HG03025 (cell line): ENCODE measurements at regions not wholly inside any gene's neighbourhood (a gene's known extent, or its start where the extent isn't known, plus 50 kb on each side); places are given as distances from the start of the nearest gene placed in this dataset.

Experiments used
- ATAC-seq: cut with Tn5 transposase; IDR thresholded peaks from one replicate; pipeline ENCODE4 v1.9.1; 2021; ENCODE audit warnings: mild to moderate bottlenecking, moderate library complexity; ENCODE audit not compliant: unreplicated experiment, low FRiP score

DNA sequence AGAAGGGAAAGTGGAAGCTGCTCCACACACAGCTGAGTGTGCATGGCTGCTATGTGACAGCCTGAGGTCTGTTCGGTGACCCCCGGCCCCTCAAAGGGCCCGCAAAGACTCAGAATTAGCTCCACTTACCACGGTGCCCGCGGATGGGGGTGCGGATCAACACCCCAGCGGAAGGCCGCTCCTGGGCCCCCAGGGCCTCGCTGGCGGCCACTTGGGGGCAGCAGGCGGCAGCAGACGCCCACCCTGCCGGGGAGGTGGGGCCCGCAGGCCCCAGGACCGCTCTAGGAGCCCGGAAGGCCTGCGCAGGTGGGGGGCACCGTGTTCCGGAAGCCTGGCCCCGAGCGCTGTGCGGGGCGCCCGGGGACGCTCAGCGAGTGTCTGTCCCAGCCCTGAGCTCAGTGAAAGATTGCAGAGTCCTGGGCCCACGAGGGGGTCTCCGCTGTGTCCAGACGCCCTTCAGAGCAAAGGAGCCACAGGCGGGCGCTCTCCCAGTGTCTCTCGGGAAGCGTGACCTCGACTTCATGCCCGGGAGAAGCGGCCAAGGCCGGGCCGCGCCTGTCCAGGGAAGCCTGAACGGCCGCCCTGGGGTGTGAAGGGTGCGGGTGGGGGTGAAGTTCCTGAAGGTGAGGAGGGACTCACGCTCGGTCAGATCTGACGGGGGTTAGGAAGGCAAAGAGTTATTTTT is 118.7 kb downstream of the VAPA start:
- ATAC-seq = no peak

DNA sequence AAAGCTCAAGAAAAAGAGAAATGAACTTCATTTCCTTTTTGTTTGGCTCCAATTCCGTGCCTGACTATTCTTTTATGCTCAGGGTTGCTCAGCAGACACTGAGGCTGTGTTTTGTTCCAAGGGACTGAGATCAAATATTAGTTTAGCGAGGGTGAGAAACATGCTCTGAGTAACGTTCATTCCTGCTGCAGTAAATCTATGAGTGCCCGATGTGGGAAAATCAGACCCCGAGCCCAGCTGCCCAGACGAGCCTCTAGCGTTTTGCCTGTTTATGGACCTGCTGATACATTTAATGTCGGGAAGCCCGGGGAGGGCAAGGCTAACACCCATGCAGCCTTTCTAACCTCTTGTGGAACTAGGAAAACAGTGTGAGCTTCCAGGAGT is 119.2 kb downstream of the VAPA start:
- no peak for ATAC-seq

DNA sequence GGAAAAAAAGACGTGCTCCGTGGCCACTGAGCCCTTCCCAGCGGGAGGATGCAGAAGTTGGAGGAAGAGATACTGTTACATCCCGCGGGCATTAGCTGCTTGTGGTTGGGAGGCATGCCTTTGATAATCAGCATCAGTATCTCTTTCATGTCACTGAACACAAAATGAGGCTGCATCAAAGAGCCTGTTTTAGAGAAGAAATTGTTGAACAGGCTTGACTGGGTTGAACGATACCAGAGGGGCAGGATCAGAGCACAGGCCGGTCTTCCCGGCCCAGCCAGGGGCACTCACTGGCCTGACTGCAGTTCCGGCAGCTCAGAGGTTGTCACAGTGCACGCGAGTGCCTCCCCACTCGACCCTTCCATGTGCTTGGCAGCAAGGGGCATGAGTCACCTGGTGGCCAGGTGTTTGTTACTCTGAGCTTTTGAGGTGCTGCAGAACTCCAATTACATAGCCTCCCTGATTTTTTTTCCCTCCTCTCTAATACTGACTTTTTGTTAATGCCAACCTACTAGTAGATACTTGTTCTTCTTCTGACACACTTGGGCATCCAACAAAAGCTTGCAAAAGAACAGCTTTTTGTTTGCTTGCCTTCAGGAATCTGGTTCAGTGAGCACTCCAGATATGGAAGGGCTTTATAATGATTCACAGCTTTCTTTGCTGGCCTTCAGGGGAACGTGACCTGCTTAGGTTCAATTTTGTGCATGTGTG is 121.6 kb downstream of the VAPA start:
- ATAC-seq = no peak

DNA sequence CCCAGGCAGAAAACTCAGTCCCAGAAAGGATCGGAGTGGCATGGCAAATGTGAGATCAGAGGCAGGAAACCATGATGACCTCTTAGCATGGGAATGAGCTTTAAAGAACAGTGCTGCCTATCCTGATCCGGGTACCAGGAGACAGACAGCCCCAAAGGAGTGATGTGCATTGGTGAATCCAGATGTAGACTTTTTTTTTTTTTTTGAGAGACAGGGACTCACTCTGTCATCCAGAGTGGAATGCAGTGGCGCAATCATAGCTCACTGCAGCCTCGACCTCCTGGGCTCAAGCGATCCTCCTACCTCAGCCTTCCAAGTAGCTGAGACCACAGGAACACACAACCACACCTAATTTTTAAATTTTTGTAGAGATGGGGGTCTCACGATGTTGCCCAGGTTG is 122.7 kb downstream of the VAPA start:
- ATAC-seq = no peak

DNA sequence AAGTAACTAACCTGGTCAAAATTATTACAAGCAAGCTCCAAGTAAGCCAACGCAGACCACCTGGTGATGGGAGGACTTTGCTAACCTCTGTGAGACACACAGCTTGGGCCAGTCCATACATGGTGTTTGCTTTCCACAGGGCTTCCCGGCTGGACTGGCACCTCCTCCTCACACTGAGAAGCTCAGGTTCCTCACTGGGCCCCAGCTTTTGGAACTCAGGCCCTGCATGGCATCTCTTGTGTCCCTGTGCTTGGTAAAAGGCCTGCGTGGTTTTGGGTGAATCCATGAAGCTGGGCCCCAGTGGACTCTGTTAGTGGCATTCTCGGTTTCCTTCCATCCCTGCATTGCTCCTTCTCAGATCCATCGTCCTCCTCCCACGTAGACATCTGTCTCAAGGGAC is 123.4 kb downstream of the VAPA start:
- no peak for ATAC-seq

DNA sequence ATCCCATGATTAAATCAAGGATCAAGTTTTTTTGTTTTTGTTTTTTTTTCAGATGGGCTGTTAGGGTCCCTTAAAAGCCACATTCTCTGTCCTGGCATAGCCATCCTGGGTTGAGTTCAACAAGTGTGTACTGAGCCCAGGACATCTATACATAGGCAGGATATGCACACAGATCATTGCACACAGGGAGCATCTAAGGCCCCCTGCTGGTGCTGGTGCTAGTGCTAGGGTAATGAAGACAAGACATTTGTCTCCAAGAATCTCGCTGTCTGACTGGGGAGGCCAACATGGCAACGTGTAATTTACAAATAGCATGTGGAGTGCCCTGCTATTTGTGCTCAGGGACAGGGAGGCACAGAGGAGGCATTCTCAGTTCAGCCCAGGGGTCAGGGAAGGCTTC is 124.5 kb downstream of the VAPA start:
- no peak for ATAC-seq

DNA sequence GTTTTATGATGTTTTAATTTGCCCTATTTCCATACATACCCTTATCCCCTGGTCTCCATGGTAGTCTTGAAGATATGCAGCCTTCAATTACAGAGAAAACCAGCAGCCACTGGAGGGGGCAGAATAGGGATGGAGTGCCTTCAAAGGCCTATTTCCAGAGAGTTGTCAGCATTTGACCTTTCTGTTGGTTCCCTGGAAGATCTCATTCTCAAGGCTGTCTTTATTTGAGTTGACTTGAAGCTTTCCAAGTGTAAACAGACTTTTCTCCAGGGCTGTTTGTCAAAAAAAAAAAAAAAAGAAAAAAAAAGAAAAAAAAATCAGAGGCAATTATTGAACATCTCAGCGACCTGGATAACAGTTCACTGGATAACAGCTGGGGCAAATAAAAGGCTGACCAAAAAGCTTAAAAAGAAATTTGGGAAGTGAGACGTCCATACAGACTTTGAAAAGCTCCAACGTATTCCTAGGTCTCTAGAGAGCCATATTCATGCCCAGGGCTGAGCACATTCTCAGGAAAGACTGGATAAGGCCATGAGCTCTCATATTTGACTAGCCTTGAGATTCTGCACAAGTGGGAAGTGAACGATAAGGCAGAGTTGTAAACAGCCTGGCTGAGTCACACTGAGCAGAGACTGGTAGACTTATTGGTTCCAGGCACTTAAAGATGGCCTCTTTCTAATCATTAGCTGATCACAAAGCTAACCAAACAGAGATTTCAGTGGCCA is 126.6 kb downstream of the VAPA start:
- no peak for ATAC-seq

DNA sequence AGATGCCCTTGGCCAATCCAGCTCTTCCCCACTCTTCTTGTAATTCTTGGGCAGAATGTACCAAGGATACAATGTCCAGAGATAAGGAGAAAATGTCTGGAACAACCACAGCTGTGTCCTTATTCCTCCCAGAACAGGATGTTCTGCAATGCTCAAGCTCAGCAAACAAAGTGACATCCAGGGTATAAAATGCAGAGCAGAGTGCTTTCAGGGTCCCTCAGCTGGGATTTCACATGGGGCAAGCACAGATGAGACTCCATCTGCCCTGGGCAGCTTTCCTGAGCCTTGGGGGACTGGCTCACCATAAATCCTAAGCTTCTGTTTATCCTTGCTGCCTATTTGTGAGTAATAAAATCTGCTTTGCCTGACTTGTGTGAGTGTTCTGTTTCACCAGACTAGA is 127.4 kb downstream of the VAPA start:
- no peak for ATAC-seq

DNA sequence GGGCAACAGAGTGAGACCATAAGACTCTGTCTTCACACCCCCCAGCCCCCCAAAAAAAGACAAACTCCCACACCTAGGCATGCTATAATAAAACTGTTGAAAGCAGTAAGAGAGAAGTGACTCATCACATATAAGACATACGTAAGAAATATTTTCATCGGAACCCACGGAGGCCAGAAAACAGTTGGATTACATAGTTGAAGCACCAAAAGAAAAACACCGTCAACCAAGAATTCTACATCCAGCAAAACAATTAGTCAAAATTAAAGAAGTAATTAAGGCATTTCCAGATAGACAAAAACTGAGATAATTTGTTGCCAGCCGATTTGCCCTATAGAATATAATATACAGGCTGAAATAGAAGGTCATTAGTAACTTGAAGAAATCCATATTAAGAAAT is 128.7 kb downstream of the VAPA start:
- ATAC-seq = no peak

DNA sequence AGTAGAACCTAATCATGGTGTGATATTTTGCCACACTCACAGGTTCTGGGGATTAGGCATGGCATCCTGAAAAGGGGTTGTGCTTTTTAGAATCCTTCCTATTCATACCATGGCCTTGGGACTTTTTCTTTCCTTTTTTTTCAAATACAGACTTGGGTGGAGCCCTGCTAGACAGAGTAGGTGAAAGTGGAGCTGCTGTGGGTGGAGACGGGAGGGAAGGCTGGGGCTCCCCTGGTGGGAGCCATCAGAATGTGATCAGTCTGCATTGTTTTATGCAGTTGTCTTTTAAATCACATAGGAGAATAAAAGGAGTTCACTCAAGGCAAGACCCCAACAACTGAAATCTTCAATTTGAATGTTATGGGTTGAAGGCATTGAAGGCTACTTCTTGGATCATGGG is 130.2 kb downstream of the VAPA start:
- ATAC-seq = no peak

DNA sequence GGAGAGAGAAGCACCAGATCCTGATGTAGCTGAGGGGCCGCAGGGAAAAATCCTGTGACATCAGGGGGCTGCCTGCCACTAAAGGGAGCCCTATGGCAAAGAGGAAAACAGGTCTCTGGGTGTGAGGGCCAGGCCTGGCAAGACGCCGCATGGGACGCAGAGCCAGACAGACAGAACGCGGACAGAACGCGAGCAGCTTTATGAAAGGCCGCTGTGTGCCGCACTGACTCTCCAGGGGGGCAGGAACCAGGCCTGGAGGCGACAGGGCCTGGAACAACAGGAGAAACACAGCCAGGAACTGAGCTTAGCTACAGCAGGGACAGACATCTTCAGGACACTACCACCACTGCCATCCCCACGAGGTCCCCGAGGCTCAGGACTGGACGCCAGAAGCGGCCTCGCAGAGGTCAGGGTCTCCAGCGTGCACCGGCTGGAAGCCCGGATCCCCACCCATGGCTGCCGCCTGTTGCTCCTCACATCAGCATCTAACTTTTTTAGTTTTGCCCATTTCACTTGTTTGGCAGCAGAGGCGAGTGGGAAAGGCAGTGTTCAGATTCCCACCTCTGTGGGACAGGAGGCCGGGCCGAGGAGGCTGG is 131.6 kb downstream of the VAPA start:
- no peak for ATAC-seq

DNA sequence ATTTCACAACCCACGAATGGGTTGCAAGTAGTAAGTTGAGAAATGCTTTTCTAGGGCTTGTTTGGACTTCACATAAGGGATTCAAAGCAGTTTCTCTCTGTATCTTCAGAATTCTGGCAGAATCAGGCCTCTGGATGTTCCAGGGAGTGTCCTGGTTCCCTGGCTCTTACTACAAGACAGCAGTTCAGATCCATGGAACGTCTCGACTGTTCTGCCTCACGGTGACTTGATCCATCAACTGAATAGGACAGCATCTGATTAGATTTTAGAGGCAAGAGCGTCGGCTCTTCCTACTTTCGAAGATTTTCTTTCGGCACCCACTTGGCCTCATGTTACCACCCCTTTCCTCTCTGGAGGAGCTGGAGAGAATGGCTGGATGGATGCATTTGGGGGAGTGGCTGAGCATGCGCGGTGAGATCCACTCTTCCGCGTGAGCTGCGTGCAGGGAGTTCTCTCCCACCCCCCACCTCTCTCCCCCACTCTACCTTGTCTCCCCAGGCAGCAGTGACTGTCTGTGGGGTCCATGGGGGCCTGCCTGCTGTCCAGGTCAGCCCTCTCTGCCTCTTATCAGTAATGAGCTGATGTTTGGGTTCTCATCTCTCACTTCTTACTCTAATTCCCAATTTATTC is 132.5 kb downstream of the VAPA start:
- ATAC-seq = no peak

DNA sequence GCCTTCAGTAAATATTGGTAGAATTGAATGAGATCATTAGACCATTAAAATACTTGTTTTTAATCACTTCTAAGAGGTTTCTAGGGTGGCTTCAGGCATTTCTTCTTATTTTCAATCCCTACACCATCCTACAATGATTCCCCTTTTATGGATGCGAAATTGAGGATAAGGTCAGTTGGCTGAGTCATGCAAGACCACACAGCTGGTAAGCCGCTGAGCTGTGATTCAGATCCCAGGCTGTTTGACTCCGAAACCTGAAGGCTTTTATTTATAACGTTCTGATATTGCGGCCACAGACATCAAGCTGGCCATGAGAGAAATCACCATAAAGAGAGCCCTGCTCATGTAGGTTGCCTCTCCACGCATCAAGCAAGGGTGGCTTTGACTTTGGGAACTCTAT is 133.4 kb downstream of the VAPA start:
- ATAC-seq = no peak

DNA sequence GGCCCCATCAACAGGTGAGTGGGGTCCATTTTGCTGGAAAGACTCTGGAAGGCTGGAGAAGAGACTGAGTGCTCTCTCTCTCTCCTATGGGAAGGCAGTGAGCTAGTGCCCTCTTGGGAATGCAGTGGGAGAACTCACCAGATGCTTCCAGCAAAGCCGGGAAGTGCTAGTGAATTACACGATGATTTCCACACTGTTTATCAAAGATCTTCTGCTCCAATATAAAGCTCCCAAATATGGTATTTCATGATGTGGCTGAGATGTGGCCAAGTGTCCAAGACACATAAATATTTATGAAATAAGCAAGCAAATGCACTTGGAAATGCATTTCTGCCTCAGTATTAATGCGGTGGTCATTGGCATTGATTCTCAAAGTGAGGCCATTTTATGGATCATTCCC is 135.9 kb downstream of the VAPA start:
- ATAC-seq = no peak

DNA sequence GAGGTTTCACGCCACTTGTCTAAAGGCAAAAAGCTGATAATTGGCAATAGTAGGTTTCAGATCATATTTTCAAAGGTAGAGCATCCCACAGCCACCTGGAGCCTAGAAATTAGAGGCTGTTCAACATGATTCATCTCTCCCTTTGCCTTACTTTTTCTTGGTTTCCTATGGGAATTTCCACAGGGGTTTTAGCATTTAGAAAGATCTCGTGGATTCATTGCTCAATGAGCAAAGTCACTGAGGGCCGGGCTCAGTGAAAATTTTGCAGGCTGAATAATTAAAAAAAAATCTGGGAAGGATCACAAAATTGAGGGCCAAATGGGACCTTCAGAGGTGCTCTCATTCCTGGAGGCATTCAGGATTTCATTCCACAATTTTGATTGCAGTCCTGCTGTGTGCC is 137.1 kb downstream of the VAPA start:
- no peak for ATAC-seq

DNA sequence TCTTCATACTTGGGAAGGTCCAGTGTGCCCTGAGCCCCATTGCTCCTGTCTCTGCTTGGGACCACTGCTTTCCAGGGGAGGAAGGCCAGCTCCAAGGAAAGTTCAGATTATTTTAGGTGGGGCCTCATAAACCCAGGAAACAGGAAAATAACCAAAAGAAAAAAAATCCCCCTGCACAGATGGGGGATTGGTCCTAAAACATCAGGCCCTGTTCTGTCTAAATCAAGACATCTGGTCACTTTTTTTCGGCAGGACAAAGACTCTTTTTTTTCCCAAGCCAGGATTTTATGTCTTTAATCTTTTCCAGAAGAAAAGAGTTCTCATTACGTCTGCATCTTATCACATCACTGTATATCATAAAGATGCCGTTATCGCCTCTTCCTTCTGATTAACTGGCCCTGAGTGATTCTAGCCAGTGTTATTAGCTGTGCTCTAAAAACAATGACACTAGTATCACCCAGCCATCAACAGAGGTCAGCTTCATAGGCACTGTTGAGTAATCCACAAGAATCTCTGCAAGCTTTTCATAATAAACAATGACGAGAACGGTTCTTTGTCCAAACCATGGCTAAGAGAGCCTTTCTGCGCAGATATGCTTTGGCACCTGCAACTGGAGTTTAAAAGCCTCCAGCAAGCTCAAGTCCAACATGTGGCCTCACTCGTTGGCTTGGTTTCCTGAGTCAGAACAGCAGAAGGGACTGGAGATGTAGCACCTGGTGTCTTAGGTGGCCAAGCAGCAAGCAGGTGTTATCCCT is 138.2 kb downstream of the VAPA start:
- no peak for ATAC-seq

DNA sequence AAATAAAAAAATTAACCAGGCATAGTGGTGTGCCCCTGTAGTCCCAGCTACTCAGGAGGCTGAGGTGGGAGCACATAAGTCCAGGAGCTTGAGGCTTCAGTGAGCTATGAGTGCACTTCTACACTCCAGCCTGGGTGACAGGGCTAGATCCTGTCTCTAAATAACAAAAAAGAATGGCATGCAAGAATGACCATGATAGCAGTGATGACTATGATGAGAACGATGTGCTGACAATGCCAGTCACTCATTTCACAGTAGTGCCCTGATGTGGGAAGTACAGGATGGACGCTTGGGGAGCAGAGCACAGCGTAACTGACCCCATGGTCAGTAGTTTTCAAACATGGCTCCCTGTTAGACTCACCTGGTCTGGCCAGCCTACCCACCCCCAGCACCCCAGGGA is 139.1 kb downstream of the VAPA start:
- ATAC-seq = no peak

DNA sequence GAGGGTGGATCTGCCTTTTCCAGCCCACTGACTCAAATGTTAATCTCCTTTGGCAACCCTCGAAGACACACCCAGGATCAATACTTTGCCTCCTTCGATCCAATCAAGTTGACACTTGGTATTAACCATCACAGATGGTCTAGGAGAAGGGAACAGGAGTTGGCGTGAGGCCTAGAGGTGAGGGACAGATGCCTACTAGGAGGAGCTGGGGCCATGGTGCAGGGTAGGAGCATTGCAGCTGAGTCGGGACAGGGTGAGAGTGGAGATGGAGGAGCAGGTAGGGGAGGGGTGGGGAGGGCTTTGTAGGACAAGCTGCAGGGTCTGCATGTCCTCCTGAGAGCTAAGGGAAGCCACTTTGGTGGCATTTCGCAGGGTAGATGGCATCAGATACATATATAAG is 140.0 kb downstream of the VAPA start:
- ATAC-seq = no peak

DNA sequence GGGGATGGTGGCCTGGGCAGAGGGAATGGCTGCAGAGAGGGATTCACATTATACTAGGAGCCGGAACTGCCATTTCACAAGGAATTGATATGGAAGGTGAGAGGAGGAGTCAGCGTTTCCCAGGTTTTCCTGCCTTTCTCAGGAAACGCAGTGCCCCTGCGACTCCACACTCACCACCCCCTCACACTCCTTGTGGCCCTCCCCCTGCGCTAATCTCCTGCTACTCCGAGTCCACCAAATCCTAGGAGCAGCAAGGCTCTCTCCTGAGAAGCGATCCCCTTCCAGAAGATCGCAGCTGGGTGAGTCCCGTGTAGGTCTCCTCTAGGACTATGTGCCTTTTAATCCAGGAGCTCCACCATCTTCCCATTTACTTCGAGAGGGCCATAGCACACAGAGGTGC is 140.6 kb downstream of the VAPA start:
- ATAC-seq = no peak

DNA sequence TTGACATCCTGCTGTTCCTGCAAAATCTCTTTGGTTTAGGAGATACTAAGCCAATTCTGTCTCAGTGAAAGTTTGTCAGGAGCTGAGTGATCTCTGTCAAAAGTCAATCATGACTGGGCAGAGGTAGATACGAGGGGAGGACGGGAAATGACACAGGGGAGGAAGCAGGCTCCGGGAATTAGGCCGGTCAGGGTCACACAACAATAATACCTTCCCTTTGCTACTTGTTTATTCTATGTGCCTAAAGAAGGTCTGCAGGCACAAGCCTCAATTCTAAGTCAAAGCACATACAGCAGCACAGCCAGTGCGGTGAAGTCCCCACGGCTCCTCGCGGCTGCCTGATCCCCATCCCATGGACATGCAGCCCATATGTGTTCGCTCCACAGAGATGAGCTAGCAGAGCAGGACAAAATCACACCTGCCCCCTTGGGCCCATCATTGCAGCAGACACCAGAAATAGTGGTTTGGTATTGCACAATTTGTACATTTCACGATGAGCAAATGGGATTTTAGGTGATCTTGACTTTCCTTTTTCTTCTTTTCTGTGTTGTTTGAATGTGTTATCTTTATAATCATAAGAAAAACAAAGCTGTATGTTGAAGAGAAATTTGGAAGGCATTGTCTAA is 141.4 kb downstream of the VAPA start:
- ATAC-seq = no peak
